ENCODE measurements at regions not wholly inside any gene's neighbourhood (a gene's known extent, or its start where the extent isn't known, plus 50 kb on each side); places are given as distances from the start of the nearest gene placed in this dataset.

GRCh38 chr11:103696123-103696522 lies 340.3 kb upstream of the DDI1 start:
- no peak overlapping the region for H3K27ac ChIP-seq (ENCODE audit: low read depth, low read length)

GRCh38 chr11:103699216-103699615 lies 337.2 kb upstream of the DDI1 start:
- 40 to 88% (median 82%) methylated on average over 3 of the region's 3 CpGs for WGBS, 3 donors
- H3K27ac ChIP-seq (ENCODE audit: low read depth, low read length) = no peak overlapping the region

- H3K27ac ChIP-seq (ENCODE audit: low read depth, low read length) = no peak overlapping the region
- WGBS, 3 donors = 64 to 83% (median 69%) methylated on average over 1 of the region's 1 CpG
Measured at GRCh38 chr11:103699656-103700055, 336.8 kb upstream of the DDI1 start.

GRCh38 chr11:103700622-103701021 lies 335.8 kb upstream of the DDI1 start:
- no peak overlapping the region for H3K27ac ChIP-seq (ENCODE audit: low read depth, low read length)
- 48 to 71% (median 57%) methylated on average over 1 of the region's 1 CpG for whole genome bisulfite sequencing, 3 donors

GRCh38 chr11:103703437-103703836 lies 333.0 kb upstream of the DDI1 start:
- H3K27ac ChIP-seq (ENCODE audit: low read depth, low read length) = no peak overlapping the region
- 32 to 57% (median 48%) methylated on average over 2 of the region's 2 CpGs for WGBS, 3 donors

- WGBS, 3 donors = 80 to 87% (median 82%) methylated on average over 6 of the region's 6 CpGs
- no peak overlapping the region for H3K27ac ChIP-seq (ENCODE audit: low read depth, low read length)
Measured at GRCh38 chr11:103703954-103704353, 332.5 kb upstream of the DDI1 start.

- no peak overlapping the region for H3K27ac ChIP-seq (ENCODE audit: low read depth, low read length)
- WGBS, 3 donors = 85 to 90% (median 88%) methylated on average over 2 of the region's 2 CpGs
Measured at GRCh38 chr11:103705642-103706041, 330.8 kb upstream of the DDI1 start.

- no peak overlapping the region for H3K27ac ChIP-seq (ENCODE audit: low read depth, low read length)
- 44 to 48% (median 46%) methylated on average over 2 of the region's 2 CpGs for WGBS, 3 donors
Measured at GRCh38 chr11:103709371-103709770, 327.1 kb upstream of the DDI1 start.

GRCh38 chr11:103714246-103714645 lies 322.2 kb upstream of the DDI1 start:
- no peak overlapping the region for H3K27ac ChIP-seq (ENCODE audit: low read depth, low read length)

- H3K27ac ChIP-seq (ENCODE audit: low read depth, low read length) = no peak overlapping the region
- WGBS, 3 donors = 77 to 91% (median 81%) methylated on average over 3 of the region's 3 CpGs
Measured at GRCh38 chr11:103716363-103716762, 320.1 kb upstream of the DDI1 start.

GRCh38 chr11:103727262-103727661 lies 309.2 kb upstream of the DDI1 start:
- no peak overlapping the region for H3K27ac ChIP-seq (ENCODE audit: low read depth, low read length)
- 77 to 87% (median 85%) methylated on average over 4 of the region's 4 CpGs for WGBS, 3 donors

- H3K27ac ChIP-seq (ENCODE audit: low read depth, low read length) = no peak overlapping the region
Measured at GRCh38 chr11:103729617-103730016, 306.8 kb upstream of the DDI1 start.

- no peak overlapping the region for H3K27ac ChIP-seq (ENCODE audit: low read depth, low read length)
- 54 to 61% (median 61%) methylated on average over 2 of the region's 2 CpGs for WGBS, 3 donors
Measured at GRCh38 chr11:103730131-103730940, 306.1 kb upstream of the DDI1 start.

- H3K27ac ChIP-seq (ENCODE audit: low read depth, low read length) = no peak overlapping the region
- 47 to 50% (median 49%) methylated on average over 2 of the region's 2 CpGs for WGBS, 3 donors
Measured at GRCh38 chr11:103731670-103732069, 304.8 kb upstream of the DDI1 start.

- 67 to 75% (median 72%) methylated on average over 1 of the region's 1 CpG for WGBS, 3 donors
- H3K27ac ChIP-seq (ENCODE audit: low read depth, low read length) = no peak overlapping the region
Measured at GRCh38 chr11:103733889-103734288, 302.6 kb upstream of the DDI1 start.

GRCh38 chr11:103735497-103736032 lies 300.9 kb upstream of the DDI1 start:
- WGBS, 3 donors = 51 to 75% (median 70%) methylated on average over 4 of the region's 4 CpGs
- H3K27ac ChIP-seq (ENCODE audit: low read depth, low read length) = no peak overlapping the region

- 82 to 91% (median 85%) methylated on average over 4 of the region's 4 CpGs for WGBS, 3 donors
- peak overlapping the region; percentile 38 for H3K27ac ChIP-seq (ENCODE audit: low read depth, low read length)
Measured at GRCh38 chr11:103736315-103737036, 300.0 kb upstream of the DDI1 start.

- no peak overlapping the region for H3K27ac ChIP-seq (ENCODE audit: low read depth, low read length)
- WGBS, 3 donors = 49 to 62% (median 55%) methylated on average over 4 of the region's 4 CpGs
Measured at GRCh38 chr11:103737037-103737622, 299.3 kb upstream of the DDI1 start.

- 49 to 81% (median 63%) methylated on average over 3 of the region's 3 CpGs for WGBS, 3 donors
- no peak overlapping the region for H3K27ac ChIP-seq (ENCODE audit: low read depth, low read length)
Measured at GRCh38 chr11:103737747-103738146, 298.7 kb upstream of the DDI1 start.

All from adipose tissue (tissue), 3 donors.